ENCODE measurements at regions not wholly inside any gene's neighbourhood (a gene's known extent, or its start where the extent isn't known, plus 50 kb on each side); places are given as distances from the start of the nearest gene placed in this dataset.

DNA sequence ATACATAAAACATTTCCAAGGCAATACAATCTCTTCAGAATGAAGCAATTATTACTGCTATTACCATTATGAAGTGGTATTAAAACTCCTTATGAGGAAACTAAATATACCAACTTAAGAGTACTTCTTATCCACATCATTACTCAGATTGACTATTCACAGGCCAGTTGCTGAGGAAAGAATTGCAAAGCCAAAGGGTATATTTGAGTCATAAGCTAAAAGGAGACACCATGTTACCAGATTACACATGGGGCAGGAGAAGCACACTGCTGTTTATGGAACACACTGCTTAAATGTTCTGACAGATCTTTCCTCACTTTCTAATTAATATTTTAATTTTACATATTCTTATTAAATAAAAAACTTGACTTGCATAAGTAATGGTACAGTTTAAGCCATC, 1726.4 kb upstream of the NUDT12 start:
- intact Hi-C loops (cut with micrococcal nuclease) = no loop called here
- POLR2A ChIA-PET = no interaction called here
- no peaks in the 10 kb centered on the region for H3K36me3 Mint-ChIP-seq (ENCODE audit: low read depth)
- ATAC-seq (ENCODE audit: low read depth) (no peak), DNase-seq (no peak)
- no peaks in the 10 kb centered on the region for H3K4me1 Mint-ChIP-seq
- no peak for TF ChIP-seq CTCF (IDR thresholded peaks at IDR 0.05)
- peaks cover 12% of the 10 kb centered on the region for H3K9me3 Mint-ChIP-seq
- no peak overlapping the region for H3K27ac Mint-ChIP-seq
- CTCF ChIA-PET = no interaction called here
- H3K4me3 Mint-ChIP-seq = no peak overlapping the region
- H3K27me3 Mint-ChIP-seq = no peaks in the 10 kb centered on the region

DNA sequence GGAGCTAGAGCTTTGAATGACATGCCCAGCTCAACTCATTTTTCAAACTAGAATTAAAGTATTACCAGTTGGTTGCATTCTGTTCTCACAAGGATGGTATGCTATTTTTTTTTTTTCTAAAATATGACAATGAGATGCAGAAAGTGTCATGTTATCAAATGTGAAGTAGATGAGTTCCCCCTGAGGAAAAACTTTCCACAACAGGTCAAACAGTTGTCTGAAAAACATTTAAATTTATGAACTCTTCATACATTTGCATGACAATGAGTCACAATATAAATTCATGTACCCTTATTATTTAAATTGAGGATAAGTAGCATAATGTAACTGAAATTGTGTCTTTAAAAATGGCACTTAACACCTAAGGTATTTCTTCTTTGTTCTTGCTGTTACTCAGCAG, 1720.5 kb upstream of the NUDT12 start:
- intact Hi-C loops (cut with micrococcal nuclease) = no loop called here
- CTCF ChIA-PET = no interaction called here
- TF ChIP-seq CTCF (IDR thresholded peaks at IDR 0.05) = no peak

GRCh38 chr5:105274079-105274478, 1711.5 kb upstream of the NUDT12 start:
- ChIA-PET POLR2A (no interaction called here), CTCF (no interaction called here)
- intact Hi-C loops (cut with micrococcal nuclease) = no loop called here
- Mint-ChIP-seq H3K9me3 (peaks cover 5% of the 10 kb centered on the region), H3K27me3 (no peaks in the 10 kb centered on the region), H3K4me3 (no peak overlapping the region), H3K27ac (no peak overlapping the region), H3K36me3 (ENCODE audit: low read depth) (no peaks in the 10 kb centered on the region), H3K4me1 (no peaks in the 10 kb centered on the region)
- TF ChIP-seq CTCF (IDR thresholded peaks at IDR 0.05) = no peak
- ATAC-seq (ENCODE audit: low read depth) (no peak), DNase-seq (no peak)

More for the DNA sequence above, 1720.5 kb upstream of the NUDT12 start:
- Mint-ChIP-seq H3K27me3 (no peaks in the 10 kb centered on the region), H3K4me1 (no peaks in the 10 kb centered on the region), H3K27ac (no peak overlapping the region), H3K9me3 (peaks cover 8% of the 10 kb centered on the region), H3K4me3 (no peak overlapping the region), H3K36me3 (ENCODE audit: low read depth) (no peaks in the 10 kb centered on the region)
- POLR2A ChIA-PET = no interaction called here
- no peak for ATAC-seq (ENCODE audit: low read depth)
- no peak for DNase-seq

- CTCF ChIA-PET = no interaction called here
- intact Hi-C loops (cut with micrococcal nuclease) = no loop called here
These were observed 1700.9 kb upstream of the NUDT12 start for GRCh38 chr5:105263515-105263914.

GRCh38 chr5:105259581-105260217, 1697.1 kb upstream of the NUDT12 start:
- Mint-ChIP-seq H3K9me3 (peaks cover 1% of the 10 kb centered on the region), H3K4me3 (no peak overlapping the region), H3K27ac (no peak overlapping the region), H3K36me3 (ENCODE audit: low read depth) (no peaks in the 10 kb centered on the region), H3K4me1 (no peaks in the 10 kb centered on the region), H3K27me3 (no peaks in the 10 kb centered on the region)
- TF ChIP-seq CTCF (IDR thresholded peaks at IDR 0.05) = no peak
- DNase-seq (no peak), ATAC-seq (ENCODE audit: low read depth) (no peak)
- intact Hi-C loops (cut with micrococcal nuclease) = no loop called here
- POLR2A ChIA-PET = no interaction called here
- CTCF ChIA-PET = no interaction called here

More at GRCh38 chr5:105263515-105263914, 1700.9 kb upstream of the NUDT12 start:
- Mint-ChIP-seq H3K4me3 (no peak overlapping the region), H3K4me1 (no peaks in the 10 kb centered on the region), H3K36me3 (ENCODE audit: low read depth) (no peaks in the 10 kb centered on the region), H3K27ac (no peak overlapping the region), H3K27me3 (no peaks in the 10 kb centered on the region), H3K9me3 (peaks cover 1% of the 10 kb centered on the region)
- POLR2A ChIA-PET = no interaction called here
- DNase-seq (no peak), ATAC-seq (ENCODE audit: low read depth) (no peak)
- no peak for TF ChIP-seq CTCF (IDR thresholded peaks at IDR 0.05)

Data from activated B cell treated with CpG ODN at 0.5 μM for 24 hours (primary cell).